A549 (cell line): ENCODE measurements at regions not wholly inside any gene's neighbourhood (a gene's known extent, or its start where the extent isn't known, plus 50 kb on each side); places are given as distances from the start of the nearest gene placed in this dataset.

Source experiments
- ATAC-seq, 2 experiments: fragments of 200-7000 bp in 1 of 2; fragments of >200 bp in 1 of 2; cut with Nextera tagmentation in 1 of 2; cut with Tn5 transposase in 1 of 2; 3 replicates each; pipeline versions ENCODE4 v1.8.0 to v1.9.1; 2018 to 2020; ENCODE audit warnings: mild to moderate bottlenecking in 1 of 2, moderate library complexity in 1 of 2
- CTCF ChIA-PET: fragments of 300-600 bp; sonication (Branson Sonifier 250); formaldehyde crosslinking; extraction: SDS; loops from one replicate; lab custom pipeline; 2021; ENCODE audit warnings: antibody characterized with exemption, inconsistent platforms; lab: Yijun Ruan, JAX
- POLR2A ChIA-PET: fragments of 350-600 bp; formaldehyde crosslinking; extraction: SDS; loops from one replicate; lab custom pipeline; 2021; ENCODE audit warnings: antibody characterized with exemption, inconsistent platforms; lab: Yijun Ruan, JAX
- DNase-seq, 2 experiments: peaks; one replicate each; pipeline versions ENCODE4 v3.0.0 to v3.0.0-alpha.2; 2011 to 2016; ENCODE audit warnings: low read depth in 1 of 2, low spot score in 1 of 2
- FAIRE-seq: peaks from 2 replicates; lab custom pipeline; 2011; peaks lifted over from hg19 to GRCh38; lab: Jason Lieb, UNC
- H3K27ac ChIP-seq, 2 experiments: fragments of >200 bp; sonication (Bioruptor Twin); formaldehyde crosslinking; 3 replicates each; pipeline ENCODE4 v1.5.1; 2016 to 2017
- H3K4me1 ChIP-seq: fragments of >200 bp; sonication (Bioruptor Twin); formaldehyde crosslinking; 3 replicates; pipeline ENCODE4 v1.6.1; 2016
- H3K4me2 ChIP-seq: fragments of >200 bp; sonication (Bioruptor Twin); formaldehyde crosslinking; 3 replicates; pipeline ENCODE4 v1.6.1; 2016
- H3K4me3 ChIP-seq: fragments of >200 bp; sonication (Bioruptor Twin); formaldehyde crosslinking; 3 replicates; pipeline ENCODE4 v1.5.1; 2016
- H3K9me3 ChIP-seq: fragments of >200 bp; sonication (Bioruptor Twin); formaldehyde crosslinking; 3 replicates; pipeline ENCODE4 v1.6.1; 2016
- ATOH8 ChIP-seq: fragments of 250-450 bp; sonication (Bioruptor Pico); IDR thresholded peaks from 2 replicates; pipeline ENCODE4 v1.5.0; 2020; ENCODE audit warnings: low read depth, mild to moderate bottlenecking, moderate library complexity
- BHLHE40 ChIP-seq: IDR thresholded peaks from 2 replicates; pipeline ENCODE4 v1.6.1; 2012; ENCODE audit warnings: low read depth, low read length, inconsistent platforms
- CBX2 ChIP-seq: fragments of 200-600 bp; sonication (generic); IDR thresholded peaks from 2 replicates; pipeline ENCODE4 v1.6.1; 2016; ENCODE audit warnings: low read depth, mild to moderate bottlenecking, borderline replicate concordance
- CBX8 ChIP-seq: fragments of 200-600 bp; sonication (generic); IDR thresholded peaks from 2 replicates; pipeline ENCODE4 v1.6.1; 2016
- ELK1 ChIP-seq: fragments of 150-350 bp; IDR thresholded peaks from 2 replicates; pipeline ENCODE4 v1.6.1; 2014; ENCODE audit warnings: low read depth, mild to moderate bottlenecking, low read length
- ESRRA ChIP-seq: fragments of 150-350 bp; IDR thresholded peaks from 2 replicates; pipeline ENCODE4 v1.6.1; 2014; ENCODE audit warnings: mild to moderate bottlenecking, low read length, borderline replicate concordance
- FOXS1 ChIP-seq: fragments of 250-450 bp; sonication (Bioruptor Pico); IDR thresholded peaks from 2 replicates; pipeline ENCODE4 v1.5.0; 2020; ENCODE audit warnings: mild to moderate bottlenecking, moderate library complexity
- HDAC2 ChIP-seq: fragments of 200-600 bp; sonication (generic); IDR thresholded peaks from 2 replicates; pipeline ENCODE4 v1.6.1; 2016
- HES2 ChIP-seq: fragments of >200 bp; sonication (Bioruptor Twin); formaldehyde crosslinking; IDR thresholded peaks from 2 replicates; pipeline ENCODE4 v1.6.1; 2016
- HMGXB4 ChIP-seq: fragments of 250-450 bp; sonication (Bioruptor Pico); IDR thresholded peaks from 2 replicates; pipeline ENCODE4 v1.5.0; 2021; ENCODE audit warnings: mild to moderate bottlenecking, moderate library complexity, borderline replicate concordance
- HOXA7 ChIP-seq: fragments of 250-450 bp; sonication (Bioruptor Pico); IDR thresholded peaks from 2 replicates; pipeline ENCODE4 v1.5.0; 2020; ENCODE audit warnings: mild to moderate bottlenecking, moderate library complexity
- HOXB13 ChIP-seq: fragments of 250-450 bp; sonication (Bioruptor Pico); IDR thresholded peaks from 2 replicates; pipeline ENCODE4 v1.5.0; 2020; ENCODE audit warnings: low read depth, mild to moderate bottlenecking, moderate library complexity
- HOXB5 ChIP-seq: fragments of 250-450 bp; sonication (Bioruptor Pico); IDR thresholded peaks from 2 replicates; pipeline ENCODE4 v1.5.0; 2020; ENCODE audit warnings: mild to moderate bottlenecking, moderate library complexity
- JUNB ChIP-seq: fragments of >200 bp; sonication (Bioruptor Twin); formaldehyde crosslinking; IDR thresholded peaks from 2 replicates; pipeline ENCODE4 v1.6.1; 2016
- KDM5A ChIP-seq: fragments of 200-600 bp; sonication (generic); IDR thresholded peaks from 2 replicates; pipeline ENCODE4 v1.6.1; 2016; ENCODE audit warnings: antibody characterized with exemption, mild to moderate bottlenecking
- MAFK ChIP-seq: fragments of 450-650 bp; IDR thresholded peaks from 2 replicates; pipeline ENCODE4 v1.6.1; 2014; ENCODE audit not compliant: partially characterized antibody
- MAZ ChIP-seq: fragments of 150-350 bp; IDR thresholded peaks from 2 replicates; pipeline ENCODE4 v1.6.1; 2014; ENCODE audit warnings: antibody characterized with exemption, low read depth, low read length, borderline replicate concordance
- PBX3 ChIP-seq: IDR thresholded peaks from 2 replicates; pipeline ENCODE4 v1.6.1; 2012
- PHF8 ChIP-seq: fragments of 200-600 bp; sonication (generic); IDR thresholded peaks from 2 replicates; pipeline ENCODE4 v1.6.1; 2016; ENCODE audit warnings: low read depth, mild to moderate bottlenecking, antibody characterized with exemption, moderate library complexity, borderline replicate concordance
- POLR2AphosphoS2 ChIP-seq: conservative IDR thresholded peaks from 2 replicates; pipeline ENCODE4 v1.6.1; 2012; ENCODE audit warnings: low read length, improper control_type of control experiment, inconsistent platforms
- RARB ChIP-seq: fragments of 250-450 bp; sonication (Bioruptor Pico); IDR thresholded peaks from 2 replicates; pipeline ENCODE4 v1.8.0; 2021; ENCODE audit warnings: mild to moderate bottlenecking, moderate library complexity
- REST ChIP-seq: fragments of 200-600 bp; sonication (generic); IDR thresholded peaks from 2 replicates; pipeline ENCODE4 v1.6.1; 2016; ENCODE audit warnings: antibody characterized with exemption, mild to moderate bottlenecking, moderate library complexity
- TFCP2L1 ChIP-seq: fragments of 250-450 bp; sonication (Bioruptor Pico); IDR thresholded peaks from 2 replicates; pipeline ENCODE4 v1.5.0; 2021; ENCODE audit warnings: mild to moderate bottlenecking
- ZSCAN20 ChIP-seq: fragments of 250-450 bp; sonication (Bioruptor Pico); IDR thresholded peaks from 2 replicates; pipeline ENCODE4 v1.8.0; 2022; ENCODE audit warnings: mild to moderate bottlenecking, moderate library complexity
- WGBS: methylation state at CpG from one replicate; pipeline ENCODE4 v1.1.6; 2017; ENCODE audit errors: missing lambda C conversion rate; 5-methylcytosine and 5-hydroxymethylcytosine counted together

GRCh38 chr4:123846561-123846960 is 450.0 kb downstream of the SPRY1 start:
- Histone ChIP-seq H3K9me3 (no peaks in the 10 kb centered on the region), H3K4me2 (no peak overlapping the region), H3K4me1 (no peaks in the 10 kb centered on the region), H3K4me3 (no peak overlapping the region), H3K27ac (no peak overlapping the region)
- ChIA-PET POLR2A (no interaction called here), CTCF (no interaction called here)
- no peak for ATAC-seq
- FAIRE-seq, result no peak
- TF ChIP-seq MAZ (no peak), HOXA7 (no peak), JUNB (no peak), RARB (CRISPR knock-in tag) (no peak), PHF8 (no peak), HOXB5 (CRISPR knock-in tag) (no peak), HDAC2 (no peak), ZSCAN20 (CRISPR knock-in tag) (no peak), HMGXB4 (no peak), MAFK (no peak), PBX3 (no peak), CBX2 (no peak), HOXB13 (CRISPR knock-in tag) (no peak), FOXS1 (no peak), KDM5A (no peak), CBX8 (no peak), ELK1 (no peak)
- no peak for DNase-seq

GRCh38 chr4:123848606-123849005 is 452.0 kb downstream of the SPRY1 start:
- H3K4me3 ChIP-seq, result no peak overlapping the region
- no peak for ATAC-seq
- no peaks in the 10 kb centered on the region for H3K4me1 ChIP-seq
- H3K27ac ChIP-seq, result no peak overlapping the region
- ChIA-PET CTCF (no interaction called here), POLR2A (no interaction called here)
- H3K4me2 ChIP-seq, result no peak overlapping the region
- WGBS, result 46% methylated on average over 1 of the region's 1 CpG
- no peak for FAIRE-seq
- no peaks in the 10 kb centered on the region for H3K9me3 ChIP-seq
- no peak for TF ChIP-seq MAZ
- TF ChIP-seq MAFK, result peak; percentile 15
- no peak for DNase-seq

- FAIRE-seq, result no peak
- POLR2A ChIA-PET, result no interaction called here
- CTCF ChIA-PET, result no interaction called here
- Histone ChIP-seq H3K9me3 (no peaks in the 10 kb centered on the region), H3K4me3 (no peak overlapping the region), H3K4me1 (no peaks in the 10 kb centered on the region), H3K27ac (no peak overlapping the region), H3K4me2 (no peak overlapping the region)
- no peak for TF ChIP-seq HOXA7
- no peak for TF ChIP-seq REST
- no peak for TF ChIP-seq POLR2AphosphoS2
- no peak for TF ChIP-seq ESRRA
- no peak for TF ChIP-seq TFCP2L1 (CRISPR knock-in tag)
- no peak for TF ChIP-seq ATOH8 (CRISPR knock-in tag)
- TF ChIP-seq BHLHE40, result no peak
- no peak for TF ChIP-seq HES2
- DNase-seq, result no peak
- ATAC-seq, result no peak
- 6% methylated on average over 1 of the region's 1 CpG for WGBS
These were observed 452.9 kb downstream of the SPRY1 start for GRCh38 chr4:123849495-123849894.
